BE2C (cell line): ENCODE measurements at regions not wholly inside any gene's neighbourhood (a gene's known extent, or its start where the extent isn't known, plus 50 kb on each side); places are given as distances from the start of the nearest gene placed in this dataset.
A peak's percentile ranks its signal among the peaks of the same experiment; 100 is the strongest.

Experiments
- DNase-seq: peaks from one replicate; pipeline ENCODE4 v3.0.0-alpha.2; 2020
- H3K27me3 ChIP-seq: fragments of 250-450 bp; sonication (Bioruptor Pico); 2 replicates; pipeline ENCODE4 v1.5.1; 2020; ENCODE audit warnings: mild to moderate bottlenecking
- H3K36me3 ChIP-seq: fragments of 250-450 bp; sonication (Bioruptor Pico); 2 replicates; pipeline ENCODE4 v1.5.1; 2020; ENCODE audit warnings: mild to moderate bottlenecking
- H3K4me1 ChIP-seq: fragments of 250-450 bp; sonication (Bioruptor Pico); 2 replicates; pipeline ENCODE4 v1.5.1; 2020
- H3K4me3 ChIP-seq: 2 replicates; pipeline ENCODE4 v1.5.1; 2011; ENCODE audit warnings: low read depth, low read length
- H3K9me3 ChIP-seq: fragments of 250-450 bp; sonication (Bioruptor Pico); 2 replicates; pipeline ENCODE4 v1.5.1; 2020
- TF ChIP-seq, protein P1 (sequence below): IDR thresholded peaks from 2 replicates; pipeline ENCODE4 v1.5.1; 2012; ENCODE audit warnings: mild to moderate bottlenecking, low read depth, low read length

GRCh38 chr4:80125252-80126177 lies 52.5 kb upstream of the ANTXR2 start:
- Histone ChIP-seq H3K4me3 (no peak overlapping the region), H3K9me3 (no peaks in the 10 kb centered on the region), H3K27me3 (no peaks in the 10 kb centered on the region), H3K4me1 (no peaks in the 10 kb centered on the region), H3K36me3 (no peaks in the 10 kb centered on the region)
- no peak for DNase-seq
- TF ChIP-seq, protein P1, sequence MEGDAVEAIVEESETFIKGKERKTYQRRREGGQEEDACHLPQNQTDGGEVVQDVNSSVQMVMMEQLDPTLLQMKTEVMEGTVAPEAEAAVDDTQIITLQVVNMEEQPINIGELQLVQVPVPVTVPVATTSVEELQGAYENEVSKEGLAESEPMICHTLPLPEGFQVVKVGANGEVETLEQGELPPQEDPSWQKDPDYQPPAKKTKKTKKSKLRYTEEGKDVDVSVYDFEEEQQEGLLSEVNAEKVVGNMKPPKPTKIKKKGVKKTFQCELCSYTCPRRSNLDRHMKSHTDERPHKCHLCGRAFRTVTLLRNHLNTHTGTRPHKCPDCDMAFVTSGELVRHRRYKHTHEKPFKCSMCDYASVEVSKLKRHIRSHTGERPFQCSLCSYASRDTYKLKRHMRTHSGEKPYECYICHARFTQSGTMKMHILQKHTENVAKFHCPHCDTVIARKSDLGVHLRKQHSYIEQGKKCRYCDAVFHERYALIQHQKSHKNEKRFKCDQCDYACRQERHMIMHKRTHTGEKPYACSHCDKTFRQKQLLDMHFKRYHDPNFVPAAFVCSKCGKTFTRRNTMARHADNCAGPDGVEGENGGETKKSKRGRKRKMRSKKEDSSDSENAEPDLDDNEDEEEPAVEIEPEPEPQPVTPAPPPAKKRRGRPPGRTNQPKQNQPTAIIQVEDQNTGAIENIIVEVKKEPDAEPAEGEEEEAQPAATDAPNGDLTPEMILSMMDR, result peak; percentile 62

GRCh38 chr4:80124246-80125211 lies 51.5 kb upstream of the ANTXR2 start:
- Histone ChIP-seq H3K4me1 (no peaks in the 10 kb centered on the region), H3K4me3 (no peak overlapping the region), H3K36me3 (no peaks in the 10 kb centered on the region), H3K9me3 (no peaks in the 10 kb centered on the region), H3K27me3 (no peaks in the 10 kb centered on the region)
- TF ChIP-seq, protein P1, result no peak
- no peak for DNase-seq
